Tibial nerve (tissue), 4 donors: ENCODE measurements at regions not wholly inside any gene's neighbourhood (a gene's known extent, or its start where the extent isn't known, plus 50 kb on each side); places are given as distances from the start of the nearest gene placed in this dataset.

ENCODE experiments used
- DNase-seq, 2 donors: peaks; one replicate each; pipeline ENCODE4 v3.0.0-alpha.2; 2019; ENCODE audit warnings: low spot score in 2 of 2
- H3K27ac ChIP-seq, 4 donors: fragments of 200-600 bp; sonication (generic) in 3 of 4; one replicate each; pipeline ENCODE4 v1.5.1; 2017 to 2019; ENCODE audit warnings: mild to moderate bottlenecking in 1 of 4
- H3K27me3 ChIP-seq, 2 donors: fragments of 200-600 bp; sonication (generic) in 1 of 2; one replicate each; pipeline versions ENCODE4 v1.5.1 to v1.6.0; 2017 to 2019
- H3K36me3 ChIP-seq, 3 donors: fragments of 200-600 bp; sonication (generic); one replicate each; pipeline ENCODE4 v1.5.1; 2018 to 2019
- H3K4me1 ChIP-seq, 4 donors: fragments of 200-600 bp; sonication (generic) in 3 of 4; one replicate each; pipeline ENCODE4 v1.5.1; 2017 to 2019
- H3K4me3 ChIP-seq, 4 donors: fragments of 200-600 bp; sonication (generic) in 3 of 4; one replicate each; pipeline ENCODE4 v1.5.1; 2017 to 2019; ENCODE audit warnings: mild to moderate bottlenecking in 1 of 4, moderate library complexity in 1 of 4
- H3K9me3 ChIP-seq, 4 donors: fragments of 200-600 bp; sonication (generic) in 3 of 4; one replicate each; pipeline ENCODE4 v1.5.1; 2017 to 2019
- EP300 ChIP-seq, 2 donors: sonication (generic); formaldehyde crosslinking; IDR thresholded peaks; one replicate each; pipeline ENCODE4 v1.6.1; 2017; ENCODE audit warnings: antibody characterized with exemption in 2 of 2, mild to moderate bottlenecking in 1 of 2
- POLR2A ChIP-seq, 2 donors: fragments of 450-650 bp; IDR thresholded peaks; one replicate each; pipeline ENCODE4 v1.6.1; 2017; ENCODE audit warnings: antibody characterized with exemption in 2 of 2, mild to moderate bottlenecking in 2 of 2, moderate library complexity in 2 of 2
- WGBS, 2 donors: methylation state at CpG; one replicate each; pipeline ENCODE4 v1.1.5; 2018; 5-methylcytosine and 5-hydroxymethylcytosine counted together
- TF ChIP-seq, protein P1 (sequence below), 5 experiments: fragments of 200-600 bp in 3 of 5; fragments of 450-650 bp in 2 of 5; sonication (generic) in 3 of 5; IDR thresholded peaks; one replicate each; pipeline ENCODE4 v1.5.1; 2016 to 2019; ENCODE audit warnings: antibody characterized with exemption in 5 of 5, mild to moderate bottlenecking in 3 of 5, moderate library complexity in 2 of 5

DNA sequence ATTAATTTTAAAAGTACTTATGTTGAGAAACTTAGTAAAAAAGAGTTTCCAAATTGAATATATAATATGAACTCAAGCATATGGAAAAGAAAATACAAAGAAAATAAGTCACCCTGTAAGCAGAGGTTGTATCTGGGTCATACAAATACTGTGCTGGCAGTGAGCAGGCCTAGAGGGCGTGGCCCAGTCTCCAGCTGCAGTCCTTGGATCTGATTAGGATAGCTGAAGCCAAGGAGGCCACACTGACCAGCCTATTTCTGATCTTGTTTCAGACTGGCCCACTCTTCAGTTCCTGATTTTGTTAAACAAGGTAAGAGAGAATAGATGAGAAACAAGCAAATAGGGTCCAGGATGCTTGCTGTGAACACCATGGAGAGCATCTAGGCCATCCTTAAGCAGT is 228.8 kb downstream of the EPM2A start:
- DNase-seq: no peak
- Histone ChIP-seq H3K4me1 (no peaks in the 10 kb centered on the region), H3K27ac (no peak overlapping the region), H3K27me3 (no peaks in the 10 kb centered on the region), H3K36me3 (no peaks in the 10 kb centered on the region), H3K4me3 (no peak overlapping the region), H3K9me3 (peaks cover 0 to 37% (median 6%) of the 10 kb centered on the region in 4 donors)
- TF ChIP-seq, protein P1, sequence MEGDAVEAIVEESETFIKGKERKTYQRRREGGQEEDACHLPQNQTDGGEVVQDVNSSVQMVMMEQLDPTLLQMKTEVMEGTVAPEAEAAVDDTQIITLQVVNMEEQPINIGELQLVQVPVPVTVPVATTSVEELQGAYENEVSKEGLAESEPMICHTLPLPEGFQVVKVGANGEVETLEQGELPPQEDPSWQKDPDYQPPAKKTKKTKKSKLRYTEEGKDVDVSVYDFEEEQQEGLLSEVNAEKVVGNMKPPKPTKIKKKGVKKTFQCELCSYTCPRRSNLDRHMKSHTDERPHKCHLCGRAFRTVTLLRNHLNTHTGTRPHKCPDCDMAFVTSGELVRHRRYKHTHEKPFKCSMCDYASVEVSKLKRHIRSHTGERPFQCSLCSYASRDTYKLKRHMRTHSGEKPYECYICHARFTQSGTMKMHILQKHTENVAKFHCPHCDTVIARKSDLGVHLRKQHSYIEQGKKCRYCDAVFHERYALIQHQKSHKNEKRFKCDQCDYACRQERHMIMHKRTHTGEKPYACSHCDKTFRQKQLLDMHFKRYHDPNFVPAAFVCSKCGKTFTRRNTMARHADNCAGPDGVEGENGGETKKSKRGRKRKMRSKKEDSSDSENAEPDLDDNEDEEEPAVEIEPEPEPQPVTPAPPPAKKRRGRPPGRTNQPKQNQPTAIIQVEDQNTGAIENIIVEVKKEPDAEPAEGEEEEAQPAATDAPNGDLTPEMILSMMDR (IDR thresholded peaks at IDR 0.05): no peak
- TF ChIP-seq POLR2A (IDR thresholded peaks at IDR 0.05) (no peak), EP300 (IDR thresholded peaks at IDR 0.05) (no peak)
- 35 to 43% methylated on average over 1 of the region's 1 CpG for WGBS, 2 donors

- TF ChIP-seq EP300 (IDR thresholded peaks at IDR 0.05) (no peak), POLR2A (IDR thresholded peaks at IDR 0.05) (no peak)
- TF ChIP-seq, protein P1 (IDR thresholded peaks at IDR 0.05): no peak
- Histone ChIP-seq H3K36me3 (no peaks in the 10 kb centered on the region), H3K27ac (no peak overlapping the region), H3K4me1 (no peaks in the 10 kb centered on the region), H3K4me3 (no peak overlapping the region), H3K9me3 (peaks cover 0 to 42% (median 6%) of the 10 kb centered on the region in 4 donors), H3K27me3 (no peaks in the 10 kb centered on the region)
- WGBS, 2 donors: 94% methylated on average over 2 of the region's 2 CpGs
- DNase-seq: no peak
These were observed 228.1 kb downstream of the EPM2A start for GRCh38 chr6:145507239-145507638.

- H3K9me3 ChIP-seq: peaks cover 0 to 43% (median 6%) of the 10 kb centered on the region in 4 donors
- TF ChIP-seq EP300 (IDR thresholded peaks at IDR 0.05) (no peak), POLR2A (IDR thresholded peaks at IDR 0.05) (no peak)
- TF ChIP-seq, protein P1 (IDR thresholded peaks at IDR 0.05): no peak
- WGBS, 2 donors: 86 to 88% methylated on average over 1 of the region's 1 CpG
These were observed 227.2 kb downstream of the EPM2A start for GRCh38 chr6:145508107-145508506.

GRCh38 chr6:145517492-145517891 is 217.8 kb downstream of the EPM2A start:
- H3K4me3 ChIP-seq: no peak overlapping the region
- no peak for DNase-seq
- no peaks in the 10 kb centered on the region for H3K27me3 ChIP-seq
- WGBS, 2 donors: 88 to 91% methylated on average over 4 of the region's 4 CpGs
- no peaks in the 10 kb centered on the region for H3K36me3 ChIP-seq
- H3K9me3 ChIP-seq: no peaks in the 10 kb centered on the region
- no peak for TF ChIP-seq POLR2A (IDR thresholded peaks at IDR 0.05)
- TF ChIP-seq EP300 (IDR thresholded peaks at IDR 0.05): no peak
- TF ChIP-seq, protein P1 (IDR thresholded peaks at IDR 0.05): no peak
- no peak overlapping the region for H3K27ac ChIP-seq
- H3K4me1 ChIP-seq: no peaks in the 10 kb centered on the region

More at GRCh38 chr6:145508107-145508506, 227.2 kb downstream of the EPM2A start:
- Histone ChIP-seq H3K4me3 (no peak overlapping the region), H3K27ac (no peak overlapping the region), H3K4me1 (no peaks in the 10 kb centered on the region), H3K36me3 (no peaks in the 10 kb centered on the region), H3K27me3 (no peaks in the 10 kb centered on the region)
- DNase-seq: no peak

DNA sequence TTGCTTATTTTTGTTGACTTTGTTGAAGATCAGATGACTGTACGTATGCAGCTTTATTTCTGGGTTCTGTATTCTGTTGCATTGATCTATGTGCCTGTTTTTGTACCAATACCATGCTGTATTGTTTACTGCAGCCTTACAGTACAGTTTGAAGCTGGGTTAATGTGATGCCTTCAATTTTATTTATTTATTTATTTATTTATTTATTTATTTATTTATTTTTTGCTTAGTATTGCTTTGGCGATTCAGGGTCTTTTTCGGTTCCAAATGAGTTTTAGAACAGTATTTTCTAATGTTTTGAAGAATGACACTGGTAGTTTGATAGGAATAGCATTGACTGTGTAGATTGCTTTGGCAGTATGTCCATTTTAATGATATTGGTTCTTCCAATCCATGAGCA is 210.3 kb downstream of the EPM2A start:
- H3K27me3 ChIP-seq: no peaks in the 10 kb centered on the region
- H3K27ac ChIP-seq: no peak overlapping the region
- H3K9me3 ChIP-seq: peaks cover 0 to 4% (median 0%) of the 10 kb centered on the region in 4 donors
- 90 to 94% methylated on average over 3 of the region's 3 CpGs for WGBS, 2 donors
- no peaks in the 10 kb centered on the region for H3K36me3 ChIP-seq
- TF ChIP-seq, protein P1 (IDR thresholded peaks at IDR 0.05): no peak
- no peak for TF ChIP-seq EP300 (IDR thresholded peaks at IDR 0.05)
- no peak for TF ChIP-seq POLR2A (IDR thresholded peaks at IDR 0.05)
- no peak overlapping the region for H3K4me3 ChIP-seq
- no peaks in the 10 kb centered on the region for H3K4me1 ChIP-seq
- DNase-seq: no peak
